IMR-90 (cell line): ENCODE measurements at regions not wholly inside any gene's neighbourhood (a gene's known extent, or its start where the extent isn't known, plus 50 kb on each side); places are given as distances from the start of the nearest gene placed in this dataset.

Experiments used
- ATAC-seq: fragments of 200-7000 bp; cut with Tn5 transposase; 2 replicates; pipeline ENCODE4 v1.9.1; 2020; ENCODE audit warnings: low read depth, mild to moderate bottlenecking, moderate library complexity
- BruUV-seq: library from RNA; stranded (reverse); fragments of 400-500 nt; replicated peaks from 2 replicates; lab custom pipeline; 2021; lab: Mats Ljungman, UMichigan
- CTCF ChIA-PET: fragments of 300-600 bp; formaldehyde crosslinking; extraction: SDS; loops from one replicate; lab custom pipeline; 2021; ENCODE audit warnings: antibody characterized with exemption; lab: Yijun Ruan, JAX
- POLR2A ChIA-PET: fragments of 300-600 bp; sonication (Branson Sonifier 250); formaldehyde crosslinking; loops from one replicate; lab custom pipeline; 2022; ENCODE audit warnings: antibody characterized with exemption; ENCODE audit not compliant: unreplicated experiment; lab: Charles Lee
- DNase-seq: peaks from one replicate; pipeline ENCODE4 v3.0.0; 2013
- H2AFZ ChIP-seq: replicated peaks from 2 replicates; pipeline ENCODE3; 2013; ENCODE audit warnings: low read length, mild to moderate bottlenecking; ENCODE audit not compliant: poor library complexity
- H2AK5ac ChIP-seq: 2 replicates; pipeline ENCODE4 v1.6.1; 2013; ENCODE audit warnings: low read depth, low read length, inconsistent platforms
- H2AK9ac ChIP-seq: replicated peaks from 2 replicates; pipeline ENCODE3; 2013; ENCODE audit warnings: mild to moderate bottlenecking, low read depth, low read length, moderate library complexity; ENCODE audit not compliant: poor library complexity
- H2BK120ac ChIP-seq: 2 replicates; pipeline ENCODE4 v1.6.1; 2013; ENCODE audit warnings: low read depth, low read length, inconsistent platforms
- H2BK15ac ChIP-seq: 3 replicates; pipeline ENCODE4 v1.6.1; 2013; ENCODE audit warnings: low read depth, low read length, inconsistent platforms
- H2BK20ac ChIP-seq: 2 replicates; pipeline ENCODE4 v1.6.1; 2013; ENCODE audit warnings: low read depth, mild to moderate bottlenecking, inconsistent platforms, low read length, moderate library complexity
- H2BK5ac ChIP-seq: 2 replicates; pipeline ENCODE4 v1.6.1; 2013; ENCODE audit warnings: mild to moderate bottlenecking, low read depth, low read length, inconsistent platforms; ENCODE audit not compliant: poor library complexity, severe bottlenecking
- H3K14ac ChIP-seq: replicated peaks from 2 replicates; pipeline ENCODE4 v1.6.1; 2013; ENCODE audit warnings: low read depth, low read length, inconsistent platforms
- H3K18ac ChIP-seq: 2 replicates; pipeline ENCODE4 v1.6.1; 2013; ENCODE audit warnings: low read depth, low read length, control low read depth
- H3K23ac ChIP-seq: 2 replicates; pipeline ENCODE4 v1.6.1; 2013; ENCODE audit warnings: low read depth, low read length, inconsistent platforms
- H3K27ac ChIP-seq: 2 replicates; pipeline ENCODE4 v1.5.1; 2013; ENCODE audit warnings: mild to moderate bottlenecking, control low read depth, low read length; ENCODE audit not compliant: insufficient read depth
- H3K27me3 ChIP-seq: 2 replicates; pipeline ENCODE4 v1.6.1; 2013; ENCODE audit warnings: low read length; ENCODE audit not compliant: control insufficient read depth, insufficient read depth
- H3K36me3 ChIP-seq: 2 replicates; pipeline ENCODE4 v1.6.1; 2013; ENCODE audit warnings: low read length, mixed read lengths; ENCODE audit not compliant: control insufficient read depth, insufficient read depth
- H3K4ac ChIP-seq: 2 replicates; pipeline ENCODE4 v1.6.1; 2013; ENCODE audit warnings: low read depth, low read length, inconsistent platforms
- H3K4me1 ChIP-seq: 2 replicates; pipeline ENCODE4 v1.6.1; 2013; ENCODE audit warnings: low read length, mixed read lengths; ENCODE audit not compliant: control insufficient read depth, insufficient read depth
- H3K4me2 ChIP-seq: 2 replicates; pipeline ENCODE4 v1.6.1; 2013; ENCODE audit warnings: low read depth, mild to moderate bottlenecking, control low read depth, low read length, moderate library complexity
- H3K4me3 ChIP-seq: 2 replicates; pipeline ENCODE4 v1.5.1; 2013; ENCODE audit warnings: low read depth, mild to moderate bottlenecking, control low read depth, low read length, moderate library complexity; ENCODE audit not compliant: insufficient read depth
- H3K56ac ChIP-seq: 2 replicates; pipeline ENCODE4 v1.6.1; 2013; ENCODE audit warnings: low read length, inconsistent platforms; ENCODE audit not compliant: insufficient read depth; ENCODE audit errors: extremely low read depth
- H3K79me1 ChIP-seq, 2 experiments: 2 replicates each; pipeline ENCODE4 v1.6.1; 2013; ENCODE audit warnings: low read length in 2 of 2, inconsistent platforms in 1 of 2, low read depth in 1 of 2
- H3K9ac ChIP-seq: 2 replicates; pipeline ENCODE4 v1.6.1; 2013; ENCODE audit warnings: low read depth, low read length, control low read depth
- H3K9me1 ChIP-seq: 2 replicates; pipeline ENCODE4 v1.6.1; 2013; ENCODE audit warnings: low read length, inconsistent platforms; ENCODE audit not compliant: insufficient read depth
- H3K9me3 ChIP-seq: 2 replicates; pipeline ENCODE4 v1.6.1; 2013; ENCODE audit warnings: low read length; ENCODE audit not compliant: control insufficient read depth, insufficient read depth
- H4K20me1 ChIP-seq: 2 replicates; pipeline ENCODE4 v1.6.1; 2013; ENCODE audit warnings: low read length, inconsistent platforms; ENCODE audit not compliant: insufficient read depth
- H4K5ac ChIP-seq: 2 replicates; pipeline ENCODE4 v1.6.1; 2013; ENCODE audit warnings: mild to moderate bottlenecking, low read depth, low read length, control low read depth
- H4K8ac ChIP-seq, 2 experiments: 2 replicates each; pipeline ENCODE4 v1.6.1; 2013; ENCODE audit warnings: low read depth in 2 of 2, low read length in 2 of 2, control low read depth in 1 of 2, inconsistent platforms in 1 of 2
- H4K91ac ChIP-seq: 2 replicates; pipeline ENCODE4 v1.6.1; 2013; ENCODE audit warnings: low read depth, low read length, inconsistent platforms; ENCODE audit not compliant: insufficient read depth
- BHLHE40 ChIP-seq: fragments of 150-350 bp; IDR thresholded peaks from 2 replicates; pipeline ENCODE4 v1.6.1; 2016; ENCODE audit warnings: mild to moderate bottlenecking, low read depth, low read length
- CEBPB ChIP-seq: IDR thresholded peaks from 2 replicates; pipeline ENCODE4 v1.6.1; 2012; ENCODE audit warnings: low read depth, low read length, improper control_type of control experiment
- CHD1 ChIP-seq: IDR thresholded peaks from 2 replicates; pipeline ENCODE4 v1.6.1; 2012; ENCODE audit warnings: low read depth, low read length, improper control_type of control experiment
- CTCF ChIP-seq: conservative IDR thresholded peaks from 2 replicates; pipeline ENCODE4 v1.5.1; 2012; ENCODE audit warnings: mild to moderate bottlenecking, low read depth, low read length, improper control_type of control experiment
- ELK1 ChIP-seq: fragments of 150-350 bp; IDR thresholded peaks from 2 replicates; pipeline ENCODE4 v1.6.1; 2016; ENCODE audit warnings: low read depth, mild to moderate bottlenecking, low read length, moderate library complexity, borderline replicate concordance
- MAFK ChIP-seq: IDR thresholded peaks from 2 replicates; pipeline ENCODE4 v1.6.1; 2012; ENCODE audit warnings: low read depth, low read length, improper control_type of control experiment
- MAZ ChIP-seq: IDR thresholded peaks from 2 replicates; pipeline ENCODE4 v1.6.1; 2012; ENCODE audit warnings: low read depth, mild to moderate bottlenecking, low read length, improper control_type of control experiment, moderate library complexity, borderline replicate concordance
- MXI1 ChIP-seq: IDR thresholded peaks from 2 replicates; pipeline ENCODE4 v1.6.1; 2012; ENCODE audit warnings: low read depth, mild to moderate bottlenecking, low read length, moderate library complexity, borderline replicate concordance
- NFE2L2 ChIP-seq: fragments of 150-350 bp; IDR thresholded peaks from 2 replicates; pipeline ENCODE4 v1.6.1; 2016; ENCODE audit warnings: low read depth, mild to moderate bottlenecking, low read length
- POLR2A ChIP-seq: IDR thresholded peaks from 2 replicates; pipeline ENCODE4 v1.6.1; 2012; ENCODE audit warnings: mild to moderate bottlenecking, low read depth, low read length
- RAD21 ChIP-seq: IDR thresholded peaks from 2 replicates; pipeline ENCODE4 v1.6.1; 2012; ENCODE audit warnings: low read length, improper control_type of control experiment
- RCOR1 ChIP-seq: IDR thresholded peaks from 2 replicates; pipeline ENCODE4 v1.6.1; 2012; ENCODE audit warnings: mild to moderate bottlenecking, low read length, improper control_type of control experiment; ENCODE audit not compliant: insufficient replicate concordance
- SMC3 ChIP-seq: fragments of 150-350 bp; IDR thresholded peaks from 2 replicates; pipeline ENCODE4 v1.6.1; 2016; ENCODE audit warnings: low read depth, mild to moderate bottlenecking, antibody characterized with exemption, low read length, moderate library complexity
- USF2 ChIP-seq: fragments of 150-350 bp; IDR thresholded peaks from 2 replicates; pipeline ENCODE4 v1.6.1; 2017; ENCODE audit warnings: mild to moderate bottlenecking, antibody characterized with exemption, low read length, low read depth
- WGBS, 2 experiments: methylation state at CpG; one replicate each; pipeline versions ENCODE4 v1.1.5 to v1.1.7; 2013; ENCODE audit warnings: missing lambda C conversion rate in 2 of 2; ENCODE audit not compliant: insufficient read length in 1 of 2; ENCODE audit errors: extremely low coverage in 2 of 2; 5-methylcytosine and 5-hydroxymethylcytosine counted together
- dilution Hi-C: fragments of 300-500 bp; cut with HindIII; formaldehyde crosslinking; loops from one replicate; pipeline ENCODE4 v1.14.3; 2018; ENCODE audit warnings: low sequenced_read_pairs; ENCODE audit not compliant: unreplicated experiment
- in situ Hi-C: fragments of 300-500 bp; cut with MboI; formaldehyde crosslinking; loops from 3 replicates; pipeline ENCODE4 v1.14.3; 2019; ENCODE audit warnings: low sequenced_read_pairs, inconsistent platforms, mixed read lengths
- intact Hi-C: fragments of 100-400 bp; cut with micrococcal nuclease; formaldehyde crosslinking; loops from 2 replicates; pipeline ENCODE4 v1.10.0; 2022

GRCh38 chr2:52391621-52392020 is 1359.7 kb upstream of the NRXN1 start:
- H4K5ac ChIP-seq, result no peak overlapping the region
- H2AFZ ChIP-seq, result peak overlapping the region; percentile 77
- H2BK20ac ChIP-seq, result no peak overlapping the region; the same call in 1 of the 2 replicates
- H3K56ac ChIP-seq, result no peak overlapping the region
- no peak overlapping the region for H2AK5ac ChIP-seq
- no peak overlapping the region for H2AK9ac ChIP-seq
- no peak overlapping the region for H2BK15ac ChIP-seq
- no peak overlapping the region; a peak in 2 of 4 replicates for H4K8ac ChIP-seq
- no TSS peak for BruUV-seq
- H3K79me1 ChIP-seq, result no peaks in the 10 kb centered on the region
- H3K18ac ChIP-seq, result no peak overlapping the region; the same call in 1 of the 2 replicates
- dilution Hi-C loops, result no loop called here
- H3K14ac ChIP-seq, result no peak overlapping the region
- DNase-seq (peak; percentile 24), ATAC-seq (peak; percentile 38; the same call in 1 of the 2 replicates)
- H3K23ac ChIP-seq, result no peak overlapping the region
- H3K27me3 ChIP-seq, result no peaks in the 10 kb centered on the region
- no peak overlapping the region for H3K9ac ChIP-seq
- peak overlapping the region; percentile 38; the same call in 1 of the 2 replicates for H2BK120ac ChIP-seq
- H4K91ac ChIP-seq, result 0 out of 2 replicates have a peak overlapping the region, but pooled peaks have one; percentile 11
- no peak overlapping the region; the same call in 1 of the 2 replicates for H3K4me2 ChIP-seq
- no peaks in the 10 kb centered on the region for H3K36me3 ChIP-seq
- no peak overlapping the region for H3K27ac ChIP-seq
- in situ Hi-C loops, result no loop called here
- no peaks in the 10 kb centered on the region for H3K9me3 ChIP-seq
- no peaks in the 10 kb centered on the region for H3K9me1 ChIP-seq
- peaks cover 1% of the 10 kb centered on the region; the same call in 1 of the 2 replicates for H3K4me1 ChIP-seq
- H3K4ac ChIP-seq, result peak overlapping the region; percentile 43; the same call in 1 of the 2 replicates
- WGBS, 2 experiments, result no CpG with 5 or more reads among the region's 1 CpG
- no peak overlapping the region for H3K4me3 ChIP-seq
- peak overlapping the region; percentile 80 for H2BK5ac ChIP-seq
- CTCF ChIA-PET, result no interaction called here
- H4K20me1 ChIP-seq, result no peaks in the 10 kb centered on the region
- POLR2A ChIA-PET, result no interaction called here
- intact Hi-C loops, result no loop called here
- TF ChIP-seq BHLHE40, result no peak
- no peak for TF ChIP-seq ELK1
- TF ChIP-seq USF2, result no peak
- TF ChIP-seq CHD1, result no peak
- TF ChIP-seq CEBPB, result no peak
- no peak for TF ChIP-seq SMC3
- TF ChIP-seq MAFK, result no peak
- no peak for TF ChIP-seq MAZ
- no peak for TF ChIP-seq POLR2A
- no peak for TF ChIP-seq RAD21
- no peak for TF ChIP-seq RCOR1
- no peak for TF ChIP-seq MXI1
- no peak for TF ChIP-seq CTCF
- no peak for TF ChIP-seq NFE2L2
